Fibroblast of skin of abdomen (primary cell): ENCODE measurements at regions not wholly inside any gene's neighbourhood (a gene's known extent, or its start where the extent isn't known, plus 50 kb on each side); places are given as distances from the start of the nearest gene placed in this dataset.

Source experiments
- DNase-seq: peaks from one replicate; pipeline ENCODE4 v3.0.0-alpha.2; 2013

DNA sequence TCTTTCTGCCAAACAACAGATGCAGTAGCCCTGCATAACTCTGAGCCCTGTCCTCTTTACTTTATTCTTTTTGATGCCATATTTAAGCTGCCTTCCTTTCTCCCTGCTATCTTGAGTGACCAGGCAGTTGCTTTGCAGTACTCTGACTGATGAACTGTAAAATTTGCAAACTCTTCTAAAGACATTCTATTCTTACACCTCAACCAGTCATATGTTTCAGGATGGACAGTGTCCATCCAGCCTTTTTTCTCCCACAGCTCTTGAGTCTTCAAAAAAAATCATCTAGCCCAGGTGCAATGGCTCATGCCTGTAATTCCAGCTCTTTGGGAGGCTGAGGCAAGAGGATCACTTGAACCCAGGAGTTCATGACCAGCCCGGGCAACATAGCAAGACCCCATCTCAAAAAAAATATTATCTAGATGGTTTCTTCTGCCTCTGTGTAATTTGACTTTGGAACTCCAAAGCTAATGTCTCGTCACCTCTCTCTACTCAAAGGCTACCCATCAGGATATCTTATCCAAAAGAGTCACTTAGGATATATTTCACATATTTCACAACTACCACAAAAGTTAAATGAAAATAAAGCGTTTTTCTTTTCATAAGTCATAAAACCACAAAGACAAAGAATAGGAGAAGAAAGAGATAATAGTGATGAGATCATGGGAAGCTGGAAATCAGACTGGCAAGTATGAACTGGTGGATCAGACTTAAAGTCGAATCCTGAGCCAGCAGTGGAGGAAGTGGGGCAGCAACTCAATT is 54.6 kb upstream of the IPO9 start:
- DNase-seq: peak; percentile 84

DNA sequence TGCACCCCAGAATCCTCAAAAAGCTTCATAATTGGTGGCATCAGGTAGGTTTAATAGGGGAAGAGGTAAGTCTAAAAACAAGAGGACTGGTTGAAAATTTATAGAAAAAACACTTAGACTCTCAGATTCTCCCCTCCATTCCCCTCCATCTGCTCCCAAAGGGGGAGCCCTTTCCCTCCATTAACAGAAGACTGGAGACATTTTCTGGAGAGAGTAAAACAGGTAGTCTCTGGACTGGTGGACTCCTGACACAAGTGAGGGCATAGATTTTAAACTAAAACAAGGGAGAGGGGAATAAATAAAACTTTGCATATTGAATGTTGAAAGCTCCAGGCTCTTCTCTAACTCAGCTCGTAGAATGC is 54.0 kb upstream of the IPO9 start:
- no peak for DNase-seq

DNA sequence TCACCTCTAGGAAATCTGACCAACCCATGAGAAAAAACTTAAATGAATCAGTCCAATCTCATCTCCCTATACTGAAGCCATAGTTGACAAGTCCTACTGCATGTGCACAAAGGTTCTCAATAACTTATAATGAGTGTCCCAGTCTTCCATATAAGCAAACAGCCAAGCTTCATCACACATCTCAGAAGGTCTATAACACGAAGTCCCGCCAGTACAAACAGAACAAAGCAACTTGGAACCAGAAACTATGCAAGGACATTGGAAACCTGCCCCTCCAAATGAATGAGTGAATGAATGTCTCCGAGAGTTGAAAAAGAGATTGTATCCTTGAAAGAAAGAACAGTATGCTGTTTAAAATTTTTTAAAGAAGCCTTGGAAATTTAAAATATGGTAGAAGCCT is 53.6 kb upstream of the IPO9 start:
- no peak for DNase-seq

DNA sequence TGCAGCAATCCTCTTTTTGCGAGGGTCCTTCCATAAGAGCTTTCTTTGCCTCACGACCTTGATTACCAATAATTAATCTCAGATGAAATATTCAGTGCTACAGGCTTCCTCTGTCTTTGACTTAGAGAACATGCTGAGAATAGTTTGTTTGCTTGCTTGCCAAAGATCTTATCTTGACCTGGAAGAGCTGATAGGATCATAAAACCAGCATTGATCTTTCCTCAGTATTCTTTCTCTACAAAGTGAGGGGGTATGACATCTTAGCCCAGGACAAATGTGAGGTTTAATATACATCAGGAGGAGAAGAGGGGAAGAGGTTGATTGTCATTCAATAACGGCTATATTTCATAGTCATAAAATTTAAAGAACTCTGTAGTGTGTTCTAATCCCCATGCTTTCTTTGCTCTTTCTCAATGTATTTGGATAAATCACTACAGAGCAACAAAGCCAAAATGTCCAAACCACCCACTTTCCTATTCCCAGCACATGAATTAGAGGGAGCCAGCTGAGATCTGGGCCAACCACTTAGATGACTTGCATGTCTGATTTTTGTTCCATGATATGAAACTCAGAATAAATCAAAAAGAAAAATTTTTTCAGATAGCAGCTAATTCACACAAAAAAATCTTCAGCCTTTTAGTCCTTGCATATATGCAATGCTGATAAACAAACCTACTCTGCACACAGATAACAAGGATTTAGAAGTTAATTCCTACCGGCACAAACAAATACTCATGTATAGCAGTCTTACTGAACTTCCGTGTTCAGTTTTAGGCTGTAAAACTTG is 50.5 kb upstream of the IPO9 start:
- DNase-seq: no peak
